GM20000 (cell line): ENCODE measurements at regions not wholly inside any gene's neighbourhood (a gene's known extent, or its start where the extent isn't known, plus 50 kb on each side); places are given as distances from the start of the nearest gene placed in this dataset.
"Not testable (repeated sequence)": the region's sequence is repeated elsewhere in the genome, so short reads cannot be mapped to it uniquely, and the experiment has no call there.

Source experiments
- DNase-seq: peaks from one replicate; pipeline ENCODE4 v3.0.0; 2012; ENCODE audit warnings: low spot score
- TF ChIP-seq, protein P1 (sequence below): IDR thresholded peaks from 2 replicates; pipeline ENCODE4 v1.5.1; 2012; ENCODE audit warnings: mild to moderate bottlenecking, control low read depth; ENCODE audit errors: extremely low read depth, missing control alignments

DNA sequence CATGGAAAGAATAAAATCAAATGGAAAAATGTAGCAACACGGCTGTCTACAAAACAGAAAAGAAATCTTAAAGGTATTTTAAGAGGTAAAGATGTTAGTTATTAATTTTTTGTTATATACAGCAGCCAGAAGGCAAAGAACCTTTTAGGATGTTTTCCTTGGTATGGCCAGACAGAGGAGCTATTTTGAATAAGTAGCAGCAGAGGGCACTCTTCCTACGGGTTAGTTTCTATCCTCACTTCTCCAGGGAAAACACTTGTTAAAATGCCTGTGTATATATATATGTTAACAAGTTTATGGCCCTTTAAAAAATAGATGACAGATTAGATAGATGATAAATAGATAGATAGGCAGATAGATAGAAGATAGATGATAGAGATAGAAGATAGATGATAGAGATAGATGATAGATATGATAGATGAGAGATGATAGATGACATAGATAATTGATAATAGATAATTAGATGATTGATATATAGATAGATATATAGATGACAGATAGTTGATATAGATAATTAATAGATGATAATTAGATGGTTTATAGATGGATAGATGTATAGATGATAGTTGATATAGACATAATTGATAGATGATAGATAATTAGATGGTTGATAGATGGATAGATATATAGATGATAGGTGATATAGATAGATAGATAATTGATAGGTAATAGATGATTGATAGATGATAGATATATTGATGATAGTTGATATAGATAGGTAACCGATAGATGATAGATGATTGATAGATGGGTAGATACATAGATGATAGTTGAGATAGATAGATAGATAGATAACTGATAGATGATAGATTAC is 57.8 kb upstream of the WIPF3 start:
- TF ChIP-seq, protein P1, sequence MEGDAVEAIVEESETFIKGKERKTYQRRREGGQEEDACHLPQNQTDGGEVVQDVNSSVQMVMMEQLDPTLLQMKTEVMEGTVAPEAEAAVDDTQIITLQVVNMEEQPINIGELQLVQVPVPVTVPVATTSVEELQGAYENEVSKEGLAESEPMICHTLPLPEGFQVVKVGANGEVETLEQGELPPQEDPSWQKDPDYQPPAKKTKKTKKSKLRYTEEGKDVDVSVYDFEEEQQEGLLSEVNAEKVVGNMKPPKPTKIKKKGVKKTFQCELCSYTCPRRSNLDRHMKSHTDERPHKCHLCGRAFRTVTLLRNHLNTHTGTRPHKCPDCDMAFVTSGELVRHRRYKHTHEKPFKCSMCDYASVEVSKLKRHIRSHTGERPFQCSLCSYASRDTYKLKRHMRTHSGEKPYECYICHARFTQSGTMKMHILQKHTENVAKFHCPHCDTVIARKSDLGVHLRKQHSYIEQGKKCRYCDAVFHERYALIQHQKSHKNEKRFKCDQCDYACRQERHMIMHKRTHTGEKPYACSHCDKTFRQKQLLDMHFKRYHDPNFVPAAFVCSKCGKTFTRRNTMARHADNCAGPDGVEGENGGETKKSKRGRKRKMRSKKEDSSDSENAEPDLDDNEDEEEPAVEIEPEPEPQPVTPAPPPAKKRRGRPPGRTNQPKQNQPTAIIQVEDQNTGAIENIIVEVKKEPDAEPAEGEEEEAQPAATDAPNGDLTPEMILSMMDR: no peak
- DNase-seq: no peak

GRCh38 chr7:29749701-29750321 is 56.5 kb upstream of the WIPF3 start:
- DNase-seq: no peak
- TF ChIP-seq, protein P1: no peak

DNA sequence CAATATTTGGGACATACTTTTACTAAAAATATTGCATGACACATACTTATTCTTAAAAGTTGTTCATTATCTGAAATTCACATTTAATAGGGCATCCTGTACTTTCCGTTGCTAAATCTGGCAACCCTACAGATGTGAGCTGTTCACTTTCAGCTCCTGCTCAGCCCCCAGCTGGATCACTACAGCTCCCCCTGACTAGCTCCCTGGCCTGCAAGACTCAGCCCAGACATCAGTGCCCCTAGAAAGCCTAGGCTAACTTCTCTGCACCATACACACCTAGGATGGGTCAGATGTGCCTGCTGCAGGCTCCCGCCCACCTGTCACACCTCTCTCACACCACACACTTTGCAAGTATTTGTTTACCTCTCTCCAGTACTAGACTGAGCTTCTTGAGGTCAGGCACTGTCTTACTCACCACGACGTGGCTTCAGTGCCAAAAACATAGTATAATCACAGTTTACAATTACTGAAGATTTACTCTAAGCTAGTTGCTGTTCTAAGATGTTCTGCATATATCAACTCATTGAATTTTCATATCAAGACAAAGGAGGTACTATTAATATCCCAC is 55.9 kb upstream of the WIPF3 start:
- DNase-seq: not testable (repeated sequence)

- not testable (repeated sequence) for DNase-seq
Observed at GRCh38 chr7:29751012-29751411, 55.3 kb upstream of the WIPF3 start.

DNA sequence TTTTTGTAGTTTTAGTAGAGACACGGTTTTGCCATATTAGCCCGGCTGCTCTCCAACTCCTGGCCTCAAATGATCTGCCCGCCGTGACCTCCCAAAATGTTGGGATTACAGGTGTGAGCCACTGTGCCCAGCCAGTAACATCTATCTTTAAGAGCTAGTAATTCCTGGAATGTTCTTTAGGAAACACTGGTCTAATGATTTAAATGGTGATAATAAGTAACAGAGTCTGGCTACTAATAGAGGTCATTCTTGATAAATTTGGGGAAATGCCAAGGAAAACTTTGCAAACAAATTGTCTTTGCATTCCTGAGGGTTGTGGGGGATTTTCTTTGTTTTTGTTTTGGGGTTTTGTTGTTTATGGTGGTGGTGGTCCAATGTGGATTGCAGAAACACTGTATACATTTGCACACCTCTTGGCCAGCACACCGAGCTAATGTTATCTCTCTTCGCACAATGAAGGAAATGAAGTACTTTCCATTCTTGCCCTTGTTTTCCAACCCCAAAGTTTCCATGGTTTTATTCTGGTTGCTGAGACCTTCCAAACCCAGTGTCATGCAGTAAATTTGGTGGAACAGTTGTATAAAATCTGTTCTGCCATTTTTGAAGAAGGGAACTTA is 51.3 kb upstream of the WIPF3 start:
- TF ChIP-seq, protein P1: no peak
- DNase-seq: no peak
